ENCODE measurements at regions not wholly inside any gene's neighbourhood (a gene's known extent, or its start where the extent isn't known, plus 50 kb on each side); places are given as distances from the start of the nearest gene placed in this dataset.

- TF ChIP-seq CTCF (IDR thresholded peaks at IDR 0.05; ENCODE audit: control extremely low read depth in 1 of 3, insufficient read depth in 1 of 3, low read depth in 1 of 3, low read length in 3 of 3) (no peak), EZH2 (IDR thresholded peaks at IDR 0.05; ENCODE audit: low read depth, low read length, severe bottlenecking) (no peak), RAD21 (IDR thresholded peaks at IDR 0.05 in 1 of 2, conservative IDR thresholded peaks at IDR 0.05 in 1 of 2; ENCODE audit: low read depth in 2 of 2, low read length in 2 of 2) (no peak), SP1 (IDR thresholded peaks at IDR 0.05; ENCODE audit: low read depth, low read length) (no peak), TBP (IDR thresholded peaks at IDR 0.05; ENCODE audit: low read depth, low read length) (no peak), JUN (IDR thresholded peaks at IDR 0.05; ENCODE audit: low read depth, low read length) (no peak)
Observed at GRCh38 chr17:77798031-77798430, 160.5 kb upstream of the TNRC6C start.
